Gastroesophageal sphincter (tissue), 4 donors: ENCODE measurements at regions not wholly inside any gene's neighbourhood (a gene's known extent, or its start where the extent isn't known, plus 50 kb on each side); places are given as distances from the start of the nearest gene placed in this dataset.

Source experiments
- ATAC-seq: fragments of 150-250 bp; one replicate; pipeline ENCODE4 v1.9.1; 2016; ENCODE audit warnings: mild to moderate bottlenecking, moderate library complexity
- H3K27ac ChIP-seq, 4 donors: fragments of 200-600 bp; sonication (generic) in 3 of 4; 1 replicate in 3 of 4; 2 replicates in 1 of 4; pipeline ENCODE4 v1.5.1; 2016 to 2019
- H3K27me3 ChIP-seq: fragments of 200-600 bp; sonication (generic); one replicate; pipeline ENCODE4 v1.5.1; 2019
- H3K36me3 ChIP-seq, 2 donors: fragments of 200-600 bp; sonication (generic); one replicate each; pipeline ENCODE4 v1.5.1; 2019; ENCODE audit warnings: control low read depth in 1 of 2
- H3K4me1 ChIP-seq, 3 donors: fragments of 200-600 bp; sonication (generic); 1 replicate in 2 of 3; 2 replicates in 1 of 3; pipeline ENCODE4 v1.5.1; 2016 to 2019; ENCODE audit warnings: control low read depth in 2 of 3
- H3K4me3 ChIP-seq, 2 donors: fragments of 200-600 bp; sonication (generic); one replicate each; pipeline ENCODE4 v1.5.1; 2019; ENCODE audit warnings: mild to moderate bottlenecking in 1 of 2, moderate library complexity in 1 of 2
- H3K9me3 ChIP-seq, 3 donors: fragments of 200-600 bp; sonication (generic); one replicate each; pipeline ENCODE4 v1.5.1; 2017 to 2019; ENCODE audit warnings: control low read depth in 2 of 3
- EP300 ChIP-seq: sonication (generic); formaldehyde crosslinking; IDR thresholded peaks from one replicate; pipeline ENCODE4 v1.6.1; 2017; ENCODE audit warnings: antibody characterized with exemption, mild to moderate bottlenecking
- POLR2A ChIP-seq, 2 donors: fragments of 450-650 bp; IDR thresholded peaks; one replicate each; pipeline ENCODE4 v1.6.1; 2017; ENCODE audit warnings: antibody characterized with exemption in 2 of 2, mild to moderate bottlenecking in 2 of 2, moderate library complexity in 1 of 2
- POLR2AphosphoS5 ChIP-seq: sonication (generic); formaldehyde crosslinking; IDR thresholded peaks from one replicate; pipeline ENCODE4 v1.6.1; 2017; ENCODE audit warnings: antibody characterized with exemption
- WGBS, 2 donors: methylation state at CpG; one replicate each; pipeline ENCODE4 v1.1.5; 2018; ENCODE audit warnings: low coverage in 1 of 2; 5-methylcytosine and 5-hydroxymethylcytosine counted together
- TF ChIP-seq, protein P1 (sequence below), 4 experiments: fragments of 200-600 bp in 2 of 4; fragments of 450-650 bp in 2 of 4; sonication (generic) in 1 of 4; IDR thresholded peaks; one replicate each; pipeline ENCODE4 v1.5.1; 2017 to 2019; ENCODE audit warnings: antibody characterized with exemption in 4 of 4, mild to moderate bottlenecking in 2 of 4, moderate library complexity in 2 of 4

DNA sequence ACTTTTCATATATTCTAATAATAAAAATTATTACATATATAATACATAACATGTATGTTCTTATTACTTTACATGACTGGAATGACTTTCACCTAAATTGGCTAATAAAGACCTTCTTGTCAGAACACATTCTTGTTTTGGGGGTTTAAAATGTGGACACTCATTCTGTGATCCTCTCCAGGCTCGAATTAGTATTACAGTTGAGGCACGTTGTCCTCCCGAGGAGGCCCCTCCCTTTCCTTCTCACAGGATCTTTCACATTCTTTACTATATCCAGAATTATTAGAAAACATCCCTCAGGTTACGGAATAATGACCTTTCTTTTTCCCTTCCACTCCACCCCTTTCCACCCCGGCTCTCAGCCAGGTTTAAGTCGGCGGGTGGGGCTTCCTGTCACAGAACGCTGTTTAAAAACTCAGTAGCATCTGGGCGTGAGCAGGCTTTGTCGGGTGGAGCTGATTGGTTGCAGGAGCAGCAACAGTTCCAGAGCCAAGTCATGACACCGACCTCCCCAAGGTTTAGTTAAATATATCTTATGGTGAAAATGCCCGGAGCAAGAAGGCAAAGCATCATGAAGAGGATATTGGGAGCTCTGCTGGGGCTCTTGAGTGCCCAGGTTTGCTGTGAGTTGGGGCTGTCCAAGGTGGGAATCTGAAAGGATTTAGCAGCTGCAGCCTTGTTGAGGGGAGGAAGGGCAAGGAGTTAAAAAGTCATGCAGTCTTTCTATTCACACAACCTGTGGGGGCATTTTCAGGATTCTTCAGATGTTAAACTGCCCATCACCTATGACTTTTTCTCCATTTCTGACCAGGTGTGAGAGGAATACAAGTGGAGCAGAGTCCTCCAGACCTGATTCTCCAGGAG, 396.7 kb upstream of the OR4E1 start:
- ATAC-seq: peak; percentile 53
- H3K27me3 ChIP-seq: peaks cover 3% of the 10 kb centered on the region
- peak overlapping the region in 1 of 4 donors; percentile 42 for H3K27ac ChIP-seq
- TF ChIP-seq POLR2AphosphoS5: no peak
- no peak for TF ChIP-seq EP300
- TF ChIP-seq, protein P1, sequence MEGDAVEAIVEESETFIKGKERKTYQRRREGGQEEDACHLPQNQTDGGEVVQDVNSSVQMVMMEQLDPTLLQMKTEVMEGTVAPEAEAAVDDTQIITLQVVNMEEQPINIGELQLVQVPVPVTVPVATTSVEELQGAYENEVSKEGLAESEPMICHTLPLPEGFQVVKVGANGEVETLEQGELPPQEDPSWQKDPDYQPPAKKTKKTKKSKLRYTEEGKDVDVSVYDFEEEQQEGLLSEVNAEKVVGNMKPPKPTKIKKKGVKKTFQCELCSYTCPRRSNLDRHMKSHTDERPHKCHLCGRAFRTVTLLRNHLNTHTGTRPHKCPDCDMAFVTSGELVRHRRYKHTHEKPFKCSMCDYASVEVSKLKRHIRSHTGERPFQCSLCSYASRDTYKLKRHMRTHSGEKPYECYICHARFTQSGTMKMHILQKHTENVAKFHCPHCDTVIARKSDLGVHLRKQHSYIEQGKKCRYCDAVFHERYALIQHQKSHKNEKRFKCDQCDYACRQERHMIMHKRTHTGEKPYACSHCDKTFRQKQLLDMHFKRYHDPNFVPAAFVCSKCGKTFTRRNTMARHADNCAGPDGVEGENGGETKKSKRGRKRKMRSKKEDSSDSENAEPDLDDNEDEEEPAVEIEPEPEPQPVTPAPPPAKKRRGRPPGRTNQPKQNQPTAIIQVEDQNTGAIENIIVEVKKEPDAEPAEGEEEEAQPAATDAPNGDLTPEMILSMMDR (IDR thresholded peaks at IDR 0.05): no peak
- no peak for TF ChIP-seq POLR2A (IDR thresholded peaks at IDR 0.05)
- H3K36me3 ChIP-seq: no peaks in the 10 kb centered on the region
- H3K9me3 ChIP-seq: no peaks in the 10 kb centered on the region
- H3K4me3 ChIP-seq: no peak overlapping the region
- 0 to 4% methylated on average over 3 to 7 of the region's 12 CpGs for WGBS, 2 donors
- peaks cover 0 to 4% (median 0%) of the 10 kb centered on the region in 3 donors for H3K4me1 ChIP-seq

- WGBS, 2 donors: 80 to 90% methylated on average over 1 of the region's 1 CpG
- H3K27ac ChIP-seq: no peak overlapping the region
- no peak for ATAC-seq
These were observed 391.7 kb upstream of the OR4E1 start for GRCh38 chr14:22065347-22065746.

GRCh38 chr14:22059201-22059600, 385.6 kb upstream of the OR4E1 start:
- Histone ChIP-seq H3K36me3 (no peaks in the 10 kb centered on the region), H3K4me1 (no peaks in the 10 kb centered on the region), H3K27ac (no peak overlapping the region), H3K4me3 (no peak overlapping the region), H3K9me3 (peaks cover 0 to 17% (median 0%) of the 10 kb centered on the region in 3 donors), H3K27me3 (no peaks in the 10 kb centered on the region)
- no peak for ATAC-seq
- 79 to 81% methylated on average over 4 of the region's 4 CpGs for WGBS, 2 donors
- TF ChIP-seq EP300 (no peak), POLR2A (IDR thresholded peaks at IDR 0.05) (no peak), POLR2AphosphoS5 (no peak)
- TF ChIP-seq, protein P1 (IDR thresholded peaks at IDR 0.05): no peak

More at GRCh38 chr14:22065347-22065746, 391.7 kb upstream of the OR4E1 start:
- TF ChIP-seq EP300 (no peak), POLR2A (IDR thresholded peaks at IDR 0.05) (no peak), POLR2AphosphoS5 (no peak)
- TF ChIP-seq, protein P1 (IDR thresholded peaks at IDR 0.05): no peak
- Histone ChIP-seq H3K27me3 (peaks cover 2% of the 10 kb centered on the region), H3K4me3 (no peak overlapping the region), H3K36me3 (no peaks in the 10 kb centered on the region), H3K4me1 (peaks cover 0 to 4% (median 0%) of the 10 kb centered on the region in 3 donors), H3K9me3 (peaks cover 0 to 3% (median 0%) of the 10 kb centered on the region in 3 donors)

- no peaks in the 10 kb centered on the region for H3K36me3 ChIP-seq
- ATAC-seq: no peak
- H3K4me3 ChIP-seq: no peak overlapping the region
- TF ChIP-seq POLR2AphosphoS5 (no peak), EP300 (no peak), POLR2A (IDR thresholded peaks at IDR 0.05) (no peak)
- TF ChIP-seq, protein P1 (IDR thresholded peaks at IDR 0.05): no peak
- H3K9me3 ChIP-seq: no peaks in the 10 kb centered on the region
- no peaks in the 10 kb centered on the region for H3K27me3 ChIP-seq
- H3K4me1 ChIP-seq: no peaks in the 10 kb centered on the region
- H3K27ac ChIP-seq: no peak overlapping the region
- WGBS, 2 donors: 45 to 72% methylated on average over 3 of the region's 3 CpGs
These were observed 379.2 kb upstream of the OR4E1 start for GRCh38 chr14:22052795-22053194.

GRCh38 chr14:22047115-22047514, 373.5 kb upstream of the OR4E1 start:
- Histone ChIP-seq H3K36me3 (no peaks in the 10 kb centered on the region), H3K4me3 (no peak overlapping the region), H3K4me1 (no peaks in the 10 kb centered on the region), H3K27ac (no peak overlapping the region), H3K27me3 (no peaks in the 10 kb centered on the region), H3K9me3 (no peaks in the 10 kb centered on the region)
- TF ChIP-seq POLR2A (IDR thresholded peaks at IDR 0.05) (no peak), EP300 (no peak), POLR2AphosphoS5 (no peak)
- TF ChIP-seq, protein P1 (IDR thresholded peaks at IDR 0.05): peak in 1 of 4 experiments; percentile 15
- no peak for ATAC-seq
- WGBS, 2 donors: 35 to 49% methylated on average over 3 of the region's 3 CpGs
